SW480 (cell line): ENCODE measurements at regions not wholly inside any gene's neighbourhood (a gene's known extent, or its start where the extent isn't known, plus 50 kb on each side); places are given as distances from the start of the nearest gene placed in this dataset.
A peak's percentile ranks its signal among the peaks of the same experiment; 100 is the strongest.
"Not testable (repeated sequence)": the region's sequence is repeated elsewhere in the genome, so short reads cannot be mapped to it uniquely, and the experiment has no call there.

ENCODE experiments used
- DNase-seq: peaks from one replicate; pipeline ENCODE4 v3.0.0-alpha.2; 2016; ENCODE audit warnings: low spot score

DNA sequence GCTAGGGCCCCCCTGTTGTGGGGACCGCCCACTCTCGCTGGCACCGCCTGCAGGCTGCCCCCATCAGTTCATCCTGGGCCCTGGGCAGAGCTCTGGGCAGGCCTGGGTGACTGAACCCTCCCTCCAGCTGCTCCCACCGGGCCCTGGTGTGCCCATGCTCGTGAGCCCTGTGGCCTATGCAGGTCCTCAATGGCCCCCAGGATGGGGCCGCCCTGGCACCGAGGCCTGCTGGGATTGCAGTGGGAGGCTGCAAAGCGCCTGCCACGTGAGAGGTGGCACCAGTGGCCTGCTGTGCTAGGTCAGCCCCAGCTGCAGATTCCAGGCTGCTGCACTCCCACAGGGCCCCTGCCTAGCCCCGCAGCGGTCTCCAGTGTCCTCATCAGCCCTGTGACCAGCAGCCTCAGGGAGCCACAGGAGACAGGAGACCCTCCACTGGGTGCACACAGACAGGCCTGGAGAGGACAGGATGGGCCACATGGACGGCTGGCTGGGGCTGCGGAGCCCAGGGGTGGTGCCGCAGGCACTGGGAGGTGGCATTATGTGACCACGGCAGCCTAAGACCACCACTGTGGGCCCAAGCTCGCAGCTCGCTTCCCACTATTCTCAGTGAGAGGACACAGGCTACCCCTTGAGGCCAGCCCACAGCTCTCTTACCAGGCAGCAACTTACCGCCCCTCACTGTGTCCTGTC lies 199.4 kb downstream of the BCR start:
- not testable (repeated sequence) for DNase-seq

DNA sequence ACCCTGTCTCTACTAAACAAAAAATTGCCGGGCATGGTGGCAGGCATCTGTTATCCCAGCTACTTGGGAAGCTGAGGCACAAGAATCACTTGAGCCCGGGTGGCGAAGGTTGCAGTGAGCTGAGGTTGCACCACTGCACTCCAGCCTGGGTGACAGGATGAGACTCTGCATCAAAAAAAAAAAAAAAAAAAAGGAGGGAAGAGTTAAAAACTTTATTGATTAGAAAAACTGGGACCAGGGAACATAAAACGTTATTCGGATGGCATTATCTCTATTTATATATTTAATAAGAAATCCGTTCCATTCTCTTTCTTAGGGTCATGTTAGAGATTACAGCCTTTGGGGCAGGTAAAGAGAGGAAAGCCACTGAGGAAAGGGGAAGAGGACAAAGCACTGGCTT lies 197.5 kb downstream of the BCR start:
- DNase-seq, result no peak

DNA sequence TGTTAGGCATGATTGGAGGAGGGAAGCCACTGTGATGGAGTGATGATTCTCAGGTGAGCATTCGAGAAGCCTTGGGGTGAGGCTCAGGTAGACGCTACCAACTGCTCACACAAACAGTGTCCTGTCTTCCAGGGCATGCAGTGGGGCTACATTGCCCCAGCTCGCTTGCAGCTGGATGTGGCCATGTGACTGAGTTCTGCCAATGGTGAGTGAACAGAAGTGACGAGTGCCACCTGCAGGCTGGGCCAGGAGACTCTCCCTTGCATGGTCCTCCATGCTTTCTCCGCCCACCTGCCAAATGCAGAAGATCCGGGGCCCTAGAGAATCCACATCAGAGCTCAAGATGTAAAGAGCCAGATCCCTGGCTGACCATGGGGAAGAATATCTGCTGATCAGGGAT lies 195.9 kb downstream of the BCR start:
- DNase-seq, result peak; percentile 28

DNA sequence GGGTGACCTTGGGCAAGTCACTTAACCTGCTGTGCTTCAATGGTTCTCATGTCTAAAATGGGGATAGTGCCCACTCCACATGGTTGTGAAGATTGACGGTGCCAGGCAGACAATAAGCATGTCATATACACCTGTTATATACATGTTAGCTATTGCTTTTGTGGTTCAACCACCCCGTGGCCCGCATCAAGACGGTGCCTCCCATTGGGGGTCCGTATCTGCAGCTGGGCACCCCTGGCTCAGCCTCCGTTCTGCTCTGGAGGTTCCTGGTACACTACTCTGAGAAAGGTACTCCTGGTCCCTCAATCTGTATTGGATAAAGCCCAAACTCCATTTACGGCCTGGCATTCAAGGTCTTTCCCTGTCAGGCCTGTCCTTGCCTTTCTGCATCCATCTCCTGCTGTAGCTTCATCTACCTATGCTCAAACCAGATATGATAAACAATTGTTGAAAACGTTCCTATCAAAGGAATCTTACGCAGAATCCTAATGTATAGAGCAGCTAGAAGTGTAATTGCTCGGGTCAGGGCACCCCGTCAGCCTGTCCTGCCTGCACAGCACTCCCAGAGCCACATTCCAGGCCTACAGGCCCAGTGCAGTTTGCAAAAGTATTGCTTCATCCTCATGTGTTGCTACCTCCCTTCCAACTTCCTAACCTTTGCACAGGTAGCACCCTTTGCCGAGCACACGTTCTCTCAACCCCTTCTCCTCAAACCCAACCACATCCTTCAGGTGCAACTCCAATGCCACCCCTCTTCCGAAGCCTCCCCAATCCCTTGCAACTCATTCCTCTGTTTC lies 194.9 kb downstream of the BCR start:
- DNase-seq, result no peak

DNA sequence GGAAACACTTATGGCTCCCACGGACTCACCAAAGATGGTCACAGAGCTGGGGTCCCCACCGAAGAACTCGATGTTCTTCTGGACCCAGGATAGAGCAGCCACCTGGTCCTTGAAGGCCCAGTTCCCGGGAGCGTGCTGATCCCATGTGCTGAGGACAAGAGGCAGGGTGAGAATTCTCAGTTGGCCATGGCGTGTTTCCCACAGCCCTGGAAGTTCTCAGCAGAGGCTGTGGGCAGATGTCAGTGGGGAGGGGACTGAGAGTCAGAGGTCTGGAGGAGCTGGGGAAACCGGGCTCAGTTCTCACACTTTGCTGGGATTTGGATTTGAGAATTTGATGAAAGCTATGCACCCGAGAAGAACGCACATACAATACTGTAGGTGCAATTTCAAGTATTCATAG lies 193.3 kb downstream of the BCR start:
- no peak for DNase-seq

DNA sequence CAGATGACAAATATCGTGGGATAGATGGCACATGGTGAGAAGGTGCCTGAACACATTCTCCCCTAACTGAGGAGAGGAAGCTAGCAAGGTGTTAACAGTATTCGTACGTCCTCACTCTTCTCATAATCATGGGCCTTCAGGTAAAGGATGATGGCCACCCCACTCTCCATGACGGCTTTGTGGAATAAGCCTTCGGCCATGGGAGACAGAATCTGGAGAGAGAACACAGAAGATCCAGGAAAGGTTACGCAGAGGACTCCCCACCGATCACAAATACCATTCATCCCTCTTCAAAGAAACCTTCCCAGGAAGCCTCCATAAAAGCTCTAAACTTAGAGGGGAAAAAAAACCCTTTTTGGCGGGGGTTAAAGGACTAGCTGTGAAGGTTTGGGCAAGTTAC lies 189.9 kb downstream of the BCR start:
- no peak for DNase-seq

DNA sequence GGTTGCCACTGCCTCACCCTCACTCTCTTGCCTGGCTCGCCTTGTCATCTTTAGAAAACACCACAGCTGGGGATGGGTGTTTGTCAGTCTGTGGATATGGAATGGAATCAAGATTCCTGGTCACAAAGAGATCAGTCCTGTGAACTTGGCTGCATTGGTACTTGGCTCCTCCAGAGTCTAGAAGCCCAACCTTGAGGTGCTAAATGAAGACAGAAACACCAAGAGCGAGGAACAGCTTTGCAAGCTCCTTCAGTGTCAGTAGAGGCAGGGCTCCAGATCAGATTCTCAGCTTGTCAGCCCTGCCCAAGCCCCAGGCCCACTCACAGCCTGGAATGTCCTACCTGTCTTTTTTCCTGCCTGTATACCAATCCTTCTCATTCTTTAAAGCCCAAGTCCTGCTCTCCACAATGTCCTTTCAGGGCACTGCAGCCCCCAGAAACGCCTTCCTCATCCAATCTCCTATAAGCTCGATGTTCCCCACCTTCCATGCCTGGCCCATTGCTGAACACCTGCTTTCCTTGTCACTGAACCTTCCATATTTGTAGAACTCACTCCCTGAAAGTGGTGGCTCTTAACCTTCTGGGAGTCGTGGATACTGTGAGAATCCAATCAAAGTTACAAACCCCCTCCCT lies 188.9 kb downstream of the BCR start:
- DNase-seq, result no peak
